Liver (tissue), 8 donors: ENCODE measurements at regions not wholly inside any gene's neighbourhood (a gene's known extent, or its start where the extent isn't known, plus 50 kb on each side); places are given as distances from the start of the nearest gene placed in this dataset.

Experiments used
- DNase-seq: peaks from one replicate; pipeline ENCODE4 v3.0.0-alpha.2; 2017; ENCODE audit warnings: low spot score
- H3K27ac ChIP-seq, 2 donors: one replicate each; pipeline ENCODE4 v1.7.0; 2013; ENCODE audit warnings: inconsistent platforms in 2 of 2, low read length in 2 of 2, control low read depth in 1 of 2, low read depth in 1 of 2, mild to moderate bottlenecking in 1 of 2
- H3K27me3 ChIP-seq, 4 donors: one replicate each; pipeline versions ENCODE4 v1.6.1 to v1.7.0; 2013; ENCODE audit warnings: low read length in 3 of 4, inconsistent platforms in 1 of 4, mild to moderate bottlenecking in 1 of 4, moderate library complexity in 1 of 4; ENCODE audit not compliant: control insufficient read depth in 4 of 4, insufficient read depth in 4 of 4
- H3K36me3 ChIP-seq, 4 donors: one replicate each; pipeline versions ENCODE4 v1.6.1 to v1.7.0; 2013; ENCODE audit warnings: low read length in 3 of 4, mild to moderate bottlenecking in 3 of 4, low read depth in 1 of 4, moderate library complexity in 1 of 4; ENCODE audit not compliant: control insufficient read depth in 4 of 4, insufficient read depth in 3 of 4
- H3K4me1 ChIP-seq, 4 donors: one replicate each; pipeline versions ENCODE4 v1.6.1 to v1.7.0; 2013; ENCODE audit warnings: low read length in 3 of 4, mild to moderate bottlenecking in 3 of 4, moderate library complexity in 1 of 4; ENCODE audit not compliant: control insufficient read depth in 4 of 4, insufficient read depth in 4 of 4
- H3K4me3 ChIP-seq, 3 donors: one replicate each; pipeline versions ENCODE4 v1.6.1 to v1.7.0; 2013; ENCODE audit warnings: low read length in 3 of 3, control low read depth in 1 of 3, low read depth in 1 of 3, mild to moderate bottlenecking in 1 of 3
- H3K9ac ChIP-seq, 2 donors: one replicate each; pipeline ENCODE4 v1.7.0; 2013; ENCODE audit warnings: low read length in 2 of 2, mild to moderate bottlenecking in 2 of 2, moderate library complexity in 2 of 2, control low read depth in 1 of 2, low read depth in 1 of 2
- H3K9me3 ChIP-seq, 4 donors: one replicate each; pipeline versions ENCODE4 v1.6.1 to v1.7.0; 2013; ENCODE audit warnings: low read length in 3 of 4; ENCODE audit not compliant: control insufficient read depth in 4 of 4
- ATF3 ChIP-seq: IDR thresholded peaks from 2 replicates; pipeline ENCODE4 v1.6.1; 2016; ENCODE audit warnings: antibody characterized with exemption
- CTCF ChIP-seq: fragments of 150-350 bp; IDR thresholded peaks from 2 replicates; pipeline ENCODE4 v1.5.1; 2017; ENCODE audit warnings: improper control_type of control experiment, low read depth, low read length; ENCODE audit not compliant: missing input control
- EGR1 ChIP-seq, 2 donors: IDR thresholded peaks; 2 replicates each; pipeline ENCODE4 v1.6.1; 2016 to 2018; ENCODE audit warnings: antibody characterized with exemption in 2 of 2, low read depth in 2 of 2
- FOXA1 ChIP-seq: IDR thresholded peaks from 2 replicates; pipeline ENCODE4 v1.6.1; 2016; ENCODE audit warnings: antibody characterized with exemption
- FOXA2 ChIP-seq: IDR thresholded peaks from 2 replicates; pipeline ENCODE4 v1.6.1; 2016; ENCODE audit warnings: antibody characterized with exemption
- GABPA ChIP-seq, 2 donors: IDR thresholded peaks in 1 of 2; conservative IDR thresholded peaks in 1 of 2; 2 replicates each; pipeline ENCODE4 v1.6.1; 2016; ENCODE audit warnings: antibody characterized with exemption in 2 of 2, mild to moderate bottlenecking in 1 of 2, moderate library complexity in 1 of 2
- HNF4A ChIP-seq, 2 donors: conservative IDR thresholded peaks; 2 replicates each; pipeline ENCODE4 v1.6.1; 2016; ENCODE audit warnings: antibody characterized with exemption in 2 of 2, mild to moderate bottlenecking in 2 of 2
- HNF4G ChIP-seq: IDR thresholded peaks from 2 replicates; pipeline ENCODE4 v1.6.1; 2016; ENCODE audit warnings: antibody characterized with exemption
- JUND ChIP-seq, 2 donors: IDR thresholded peaks; 2 replicates each; pipeline ENCODE4 v1.6.1; 2016; ENCODE audit warnings: antibody characterized with exemption in 2 of 2
- MAX ChIP-seq: IDR thresholded peaks from 2 replicates; pipeline ENCODE4 v1.6.1; 2016; ENCODE audit warnings: antibody characterized with exemption
- NR2F2 ChIP-seq: IDR thresholded peaks from 2 replicates; pipeline ENCODE4 v1.6.1; 2016; ENCODE audit warnings: antibody characterized with exemption
- RAD21 ChIP-seq, 2 donors: IDR thresholded peaks; 2 replicates each; pipeline ENCODE4 v1.6.1; 2016; ENCODE audit warnings: antibody characterized with exemption in 2 of 2, mild to moderate bottlenecking in 2 of 2
- REST ChIP-seq: IDR thresholded peaks from 2 replicates; pipeline ENCODE4 v1.6.1; 2016; ENCODE audit warnings: antibody characterized with exemption, mild to moderate bottlenecking
- RXRA ChIP-seq, 2 donors: IDR thresholded peaks; 2 replicates each; pipeline ENCODE4 v1.6.1; 2017 to 2018; ENCODE audit warnings: antibody characterized with exemption in 2 of 2, mild to moderate bottlenecking in 1 of 2
- SP1 ChIP-seq: IDR thresholded peaks from 2 replicates; pipeline ENCODE4 v1.6.1; 2018; ENCODE audit warnings: antibody characterized with exemption, mild to moderate bottlenecking
- TAF1 ChIP-seq: conservative IDR thresholded peaks from 2 replicates; pipeline ENCODE4 v1.6.1; 2016; ENCODE audit warnings: antibody characterized with exemption, mild to moderate bottlenecking
- YY1 ChIP-seq: IDR thresholded peaks from 2 replicates; pipeline ENCODE4 v1.6.1; 2016; ENCODE audit warnings: antibody characterized with exemption, mild to moderate bottlenecking
- ZBTB33 ChIP-seq: IDR thresholded peaks from 2 replicates; pipeline ENCODE4 v1.6.1; 2016; ENCODE audit warnings: antibody characterized with exemption
- WGBS: extraction: QIAGEN DNeasy Blood & Tissue Kit; methylation state at CpG from one replicate; pipeline ENCODE4 v1.1.7; 2013; 5-methylcytosine and 5-hydroxymethylcytosine counted together
- donor health status: healthy.
- donor health status: healthy.
- donor health status: healthy.
- donor health status: healthy.
- donor health status: healthy.

GRCh38 chr6:147734151-147734550, 225.7 kb downstream of the SAMD5 start:
- 96% methylated on average over 8 of the region's 8 CpGs for WGBS
- Histone ChIP-seq H3K4me3 (no peak overlapping the region), H3K27ac (no peak overlapping the region), H3K36me3 (no peaks in the 10 kb centered on the region), H3K4me1 (no peaks in the 10 kb centered on the region), H3K27me3 (no peaks in the 10 kb centered on the region), H3K9ac (no peak overlapping the region), H3K9me3 (no peaks in the 10 kb centered on the region)
- no peak for TF ChIP-seq EGR1 (IDR thresholded peaks at IDR 0.05; ENCODE audit: low read depth in 2 of 2)
- no peak for TF ChIP-seq FOXA1
- no peak for TF ChIP-seq SP1
- TF ChIP-seq GABPA (IDR thresholded peaks at IDR 0.05 in 1 of 2, conservative IDR thresholded peaks at IDR 0.05 in 1 of 2): no peak
- no peak for TF ChIP-seq REST
- no peak for TF ChIP-seq RXRA (IDR thresholded peaks at IDR 0.05)
- no peak for TF ChIP-seq YY1
- TF ChIP-seq RAD21 (IDR thresholded peaks at IDR 0.05): no peak
- TF ChIP-seq FOXA2: no peak
- no peak for TF ChIP-seq NR2F2
- TF ChIP-seq JUND (IDR thresholded peaks at IDR 0.05): no peak
- no peak for TF ChIP-seq ZBTB33
- no peak for TF ChIP-seq HNF4A (conservative IDR thresholded peaks at IDR 0.05)
- TF ChIP-seq ATF3: no peak
- TF ChIP-seq CTCF: no peak
- no peak for DNase-seq

GRCh38 chr6:147735924-147736323, 227.4 kb downstream of the SAMD5 start:
- Histone ChIP-seq H3K4me1 (no peaks in the 10 kb centered on the region), H3K9me3 (no peaks in the 10 kb centered on the region), H3K4me3 (no peak overlapping the region), H3K9ac (no peak overlapping the region), H3K27ac (no peak overlapping the region), H3K36me3 (no peaks in the 10 kb centered on the region), H3K27me3 (no peaks in the 10 kb centered on the region)
- DNase-seq: no peak
- WGBS: 66% methylated on average over 3 of the region's 3 CpGs
- TF ChIP-seq HNF4G (no peak), MAX (no peak), CTCF (no peak), FOXA1 (no peak), EGR1 (IDR thresholded peaks at IDR 0.05; ENCODE audit: low read depth in 2 of 2) (no peak), RAD21 (IDR thresholded peaks at IDR 0.05) (no peak), FOXA2 (no peak), HNF4A (conservative IDR thresholded peaks at IDR 0.05) (no peak), ZBTB33 (no peak), TAF1 (no peak), GABPA (IDR thresholded peaks at IDR 0.05 in 1 of 2, conservative IDR thresholded peaks at IDR 0.05 in 1 of 2) (no peak)
